ENCODE measurements at regions not wholly inside any gene's neighbourhood (a gene's known extent, or its start where the extent isn't known, plus 50 kb on each side); places are given as distances from the start of the nearest gene placed in this dataset.

DNA sequence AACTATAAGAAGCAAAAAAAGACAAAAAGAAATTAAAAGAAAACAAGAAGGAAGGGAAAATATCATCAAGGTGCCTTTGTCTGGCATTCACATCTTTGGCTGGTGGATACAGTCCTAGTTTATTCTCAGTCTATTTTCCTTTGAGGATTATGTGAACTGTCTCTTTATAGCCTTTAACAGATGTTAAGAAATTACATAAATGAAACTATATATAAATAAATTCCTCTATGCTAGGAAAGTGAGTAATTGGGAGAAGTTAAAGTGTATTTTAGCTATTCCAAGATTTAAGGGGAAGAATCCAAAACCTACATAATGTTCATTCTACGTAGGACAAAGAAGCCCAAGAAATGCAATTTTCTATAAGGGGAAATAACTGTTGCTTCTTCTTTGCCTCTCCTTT lies 316.3 kb downstream of the ADAMTS20 start:
- Histone ChIP-seq H3K79me1 (ENCODE audit: insufficient read depth, low read depth, low read length, poor library complexity, severe bottlenecking) (no peaks in the 10 kb centered on the region), H4K20me1 (ENCODE audit: control insufficient read depth, insufficient read depth, insufficient read length) (no peaks in the 10 kb centered on the region), H3K23ac (ENCODE audit: insufficient read length, low read depth, low read length) (no peak overlapping the region), H2AK5ac (ENCODE audit: insufficient read length, low read length) (no peak overlapping the region), H2AFZ (ENCODE audit: low read length) (no peak overlapping the region), H3K4me1 (ENCODE audit: insufficient read depth, low read length) (no peaks in the 10 kb centered on the region), H2BK12ac (ENCODE audit: insufficient read length, low read depth, low read length) (no peak overlapping the region), H3T11ph (ENCODE audit: low read length) (no peak overlapping the region), H4K91ac (ENCODE audit: insufficient read length, low read depth, low read length) (no peak overlapping the region), H3K18ac (ENCODE audit: insufficient read length, low read depth, low read length) (no peak overlapping the region), H3K4ac (ENCODE audit: low read depth, low read length) (no peak overlapping the region), H2BK15ac (ENCODE audit: low read depth, low read length) (no peak overlapping the region), H3K9ac (ENCODE audit: extremely low read depth, insufficient read length, low read length) (no peak overlapping the region), H4K5ac (ENCODE audit: insufficient read length, low read depth, low read length) (no peak overlapping the region), H3K27ac (ENCODE audit: insufficient read length, low read depth, low read length) (no peak overlapping the region), H4K8ac (replicated peaks; ENCODE audit: insufficient read length, low read depth, low read length) (no peak overlapping the region), H3K14ac (ENCODE audit: insufficient read depth, low read length) (no peak overlapping the region), H3K56ac (ENCODE audit: insufficient read length, low read depth, low read length) (no peak overlapping the region), H2BK120ac (ENCODE audit: low read depth, low read length, poor library complexity, severe bottlenecking) (no peak overlapping the region), H3K9me3 (ENCODE audit: control insufficient read depth, low read depth, low read length) (no peaks in the 10 kb centered on the region), H2BK20ac (ENCODE audit: low read depth, low read length, poor library complexity, severe bottlenecking) (no peak overlapping the region), H3K23me2 (ENCODE audit: insufficient read length, low read depth, low read length, poor library complexity, severe bottlenecking) (no peaks in the 10 kb centered on the region), H2BK5ac (ENCODE audit: insufficient read length, low read length) (no peak overlapping the region), H3K4me2 (ENCODE audit: insufficient read depth, insufficient read length, low read length) (no peak overlapping the region), H3K79me2 (ENCODE audit: insufficient read depth, low read length) (no peaks in the 10 kb centered on the region), H3K27me3 (ENCODE audit: insufficient read depth, low read length) (no peaks in the 10 kb centered on the region)
- TF ChIP-seq, protein P1, sequence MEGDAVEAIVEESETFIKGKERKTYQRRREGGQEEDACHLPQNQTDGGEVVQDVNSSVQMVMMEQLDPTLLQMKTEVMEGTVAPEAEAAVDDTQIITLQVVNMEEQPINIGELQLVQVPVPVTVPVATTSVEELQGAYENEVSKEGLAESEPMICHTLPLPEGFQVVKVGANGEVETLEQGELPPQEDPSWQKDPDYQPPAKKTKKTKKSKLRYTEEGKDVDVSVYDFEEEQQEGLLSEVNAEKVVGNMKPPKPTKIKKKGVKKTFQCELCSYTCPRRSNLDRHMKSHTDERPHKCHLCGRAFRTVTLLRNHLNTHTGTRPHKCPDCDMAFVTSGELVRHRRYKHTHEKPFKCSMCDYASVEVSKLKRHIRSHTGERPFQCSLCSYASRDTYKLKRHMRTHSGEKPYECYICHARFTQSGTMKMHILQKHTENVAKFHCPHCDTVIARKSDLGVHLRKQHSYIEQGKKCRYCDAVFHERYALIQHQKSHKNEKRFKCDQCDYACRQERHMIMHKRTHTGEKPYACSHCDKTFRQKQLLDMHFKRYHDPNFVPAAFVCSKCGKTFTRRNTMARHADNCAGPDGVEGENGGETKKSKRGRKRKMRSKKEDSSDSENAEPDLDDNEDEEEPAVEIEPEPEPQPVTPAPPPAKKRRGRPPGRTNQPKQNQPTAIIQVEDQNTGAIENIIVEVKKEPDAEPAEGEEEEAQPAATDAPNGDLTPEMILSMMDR (conservative IDR thresholded peaks at IDR 0.05), result no peak
- WGBS (ENCODE audit: extremely low coverage, insufficient read length, low lambda C conversion rate), result no CpG with 5 or more reads among the region's 1 CpG
- DNase-seq, result no peak
- Mint-ChIP-seq H3K36me3 (ENCODE audit: insufficient read depth in 1 of 3, low read depth in 3 of 3) (no peaks in the 10 kb centered on the region; a peak in 1 of 7 replicates), H3K9me3 (peaks cover 3 to 4% of the 10 kb centered on the region in 2 experiments; a peak in 4 of 5 replicates), H3K27me3 (ENCODE audit: low read depth) (no peaks in the 10 kb centered on the region), H3K27ac (no peak overlapping the region), H3K4me1 (0 out of 4 replicates have a peak, but pooled peaks cover 2 to 3% of the 10 kb centered on the region in 2 experiments), H3K4me3 (no peak overlapping the region)
